Spleen (tissue), 11 donors: ENCODE measurements at regions not wholly inside any gene's neighbourhood (a gene's known extent, or its start where the extent isn't known, plus 50 kb on each side); places are given as distances from the start of the nearest gene placed in this dataset.

ENCODE experiments used
- DNase-seq: peaks from one replicate; pipeline ENCODE4 v3.0.0-alpha.2; 2020
- H3K27ac ChIP-seq, 8 donors: fragments of 200-600 bp; sonication (generic) in 7 of 8; 1 replicate in 4 of 8; 2 replicates in 4 of 8; pipeline versions ENCODE4 v1.5.0 to v1.8.0; 2016 to 2021; ENCODE audit warnings: inconsistent platforms in 4 of 8, mild to moderate bottlenecking in 4 of 8, moderate library complexity in 1 of 8
- H3K27me3 ChIP-seq, 7 donors: fragments of 200-600 bp; sonication (generic) in 6 of 7; replicated peaks in 1 of 7; 1 replicate in 4 of 7; 2 replicates in 3 of 7; pipeline versions ENCODE4 v1.5.0 to v1.8.0; 2016 to 2021; ENCODE audit warnings: inconsistent platforms in 3 of 7, mild to moderate bottlenecking in 1 of 7
- H3K36me3 ChIP-seq, 6 donors: fragments of 200-600 bp; sonication (generic) in 5 of 6; 1 replicate in 4 of 6; 2 replicates in 2 of 6; pipeline versions ENCODE4 v1.5.0 to v1.8.0; 2016 to 2021; ENCODE audit warnings: inconsistent platforms in 2 of 6
- H3K4me1 ChIP-seq, 6 donors: fragments of 200-600 bp; sonication (generic) in 5 of 6; 1 replicate in 3 of 6; 2 replicates in 3 of 6; pipeline versions ENCODE4 v1.5.0 to v1.8.0; 2016 to 2021; ENCODE audit warnings: inconsistent platforms in 3 of 6
- H3K4me3 ChIP-seq, 8 donors: fragments of 200-600 bp; sonication (generic) in 7 of 8; 1 replicate in 4 of 8; 2 replicates in 4 of 8; pipeline versions ENCODE4 v1.5.0 to v1.8.0; 2016 to 2021; ENCODE audit warnings: inconsistent platforms in 4 of 8, mild to moderate bottlenecking in 4 of 8, moderate library complexity in 2 of 8
- H3K9me3 ChIP-seq, 8 donors: fragments of 200-600 bp; sonication (generic) in 7 of 8; 1 replicate in 4 of 8; 2 replicates in 4 of 8; pipeline versions ENCODE4 v1.5.0 to v1.8.0; 2016 to 2021; ENCODE audit warnings: inconsistent platforms in 4 of 8
- CTCF ChIP-seq, 11 experiments: fragments of 200-600 bp in 7 of 11; fragments of 450-650 bp in 4 of 11; sonication (generic) in 4 of 11; IDR thresholded peaks in 8 of 11; conservative IDR thresholded peaks in 3 of 11; 1 replicate in 7 of 11; 2 replicates in 4 of 11; pipeline versions ENCODE4 v1.4.0 to v1.8.0; 2016 to 2021; ENCODE audit warnings: antibody characterized with exemption in 11 of 11, inconsistent platforms in 4 of 11, mild to moderate bottlenecking in 1 of 11
- POLR2A ChIP-seq, 3 donors: fragments of 450-650 bp; IDR thresholded peaks; one replicate each; pipeline ENCODE4 v1.5.1; 2017; ENCODE audit warnings: antibody characterized with exemption in 3 of 3, mild to moderate bottlenecking in 1 of 3
- POLR2AphosphoS5 ChIP-seq, 3 donors: sonication (generic); formaldehyde crosslinking; IDR thresholded peaks; one replicate each; pipeline ENCODE4 v1.5.1; 2017; ENCODE audit warnings: antibody characterized with exemption in 3 of 3
- WGBS, 5 donors: extraction: QIAGEN DNeasy Blood & Tissue Kit in 3 of 5; methylation state at CpG; one replicate each; pipeline versions ENCODE4 v1.1.5 to v1.1.7; 2013 to 2018; 5-methylcytosine and 5-hydroxymethylcytosine counted together
- intact Hi-C: fragments of 100-400 bp; cut with DNase I; formaldehyde crosslinking; loops from one replicate; pipeline ENCODE4 v1.15.0; 2023; ENCODE audit warnings: low total_unique reads
- donor health status: healthy with polysubstance abuse.
- donor health status: DM: no; HTN: no; CAD: no; lungs with moderate emphysema.
- donor health status: DM: no; HTN: no; CAD: no.
- donor health status: Bipolar disorder and iron deficiency.
- donor health status: healthy.
- donor health status: DM: no; HTN: no; CAD: no.
- donor health status: DM: yes; HTN: yes; CAD: no.

- 33 to 70% (median 52%) methylated on average over 1 of the region's 1 CpG for WGBS, 5 donors
- no peak for DNase-seq
- TF ChIP-seq CTCF (IDR thresholded peaks at IDR 0.05 in 8 of 11, conservative IDR thresholded peaks at IDR 0.05 in 3 of 11) (peak in 7 of 11 experiments; percentile 30 to 59 (median 36)), POLR2A (IDR thresholded peaks at IDR 0.05) (no peak)
- Histone ChIP-seq H3K4me1 (no peaks in the 10 kb centered on the region), H3K27ac (no peak overlapping the region), H3K9me3 (no peaks in the 10 kb centered on the region), H3K36me3 (no peaks in the 10 kb centered on the region), H3K4me3 (no peak overlapping the region), H3K27me3 (no peaks in the 10 kb centered on the region)
- intact Hi-C loops = no loop called here
Measured at GRCh38 chr12:46933947-46934346, 108.2 kb upstream of the SLC38A4 start.

- no peak for DNase-seq
- intact Hi-C loops = no loop called here
- TF ChIP-seq CTCF (IDR thresholded peaks at IDR 0.05 in 8 of 11, conservative IDR thresholded peaks at IDR 0.05 in 3 of 11) = no peak
- no peak for TF ChIP-seq POLR2AphosphoS5 (IDR thresholded peaks at IDR 0.05)
- no peak for TF ChIP-seq POLR2A (IDR thresholded peaks at IDR 0.05)
- no peak overlapping the region for H3K27ac ChIP-seq
- WGBS, 5 donors = 76 to 81% (median 79%) methylated on average over 10 of the region's 10 CpGs
- no peak overlapping the region for H3K4me3 ChIP-seq
- H3K36me3 ChIP-seq = no peaks in the 10 kb centered on the region
- no peaks in the 10 kb centered on the region for H3K9me3 ChIP-seq
- no peaks in the 10 kb centered on the region for H3K4me1 ChIP-seq
- H3K27me3 ChIP-seq = no peaks in the 10 kb centered on the region
Measured at GRCh38 chr12:46934374-46935111, 108.7 kb upstream of the SLC38A4 start.

- Histone ChIP-seq H3K4me1 (no peaks in the 10 kb centered on the region), H3K27me3 (no peaks in the 10 kb centered on the region), H3K4me3 (no peak overlapping the region), H3K9me3 (no peaks in the 10 kb centered on the region), H3K27ac (no peak overlapping the region), H3K36me3 (no peaks in the 10 kb centered on the region)
- WGBS, 5 donors = 73 to 84% (median 78%) methylated on average over 3 of the region's 3 CpGs
- no peak for DNase-seq
- TF ChIP-seq POLR2AphosphoS5 (IDR thresholded peaks at IDR 0.05) (no peak), CTCF (IDR thresholded peaks at IDR 0.05 in 8 of 11, conservative IDR thresholded peaks at IDR 0.05 in 3 of 11) (no peak), POLR2A (IDR thresholded peaks at IDR 0.05) (no peak)
- intact Hi-C loops = no loop called here
Measured at GRCh38 chr12:46935271-46935847, 109.6 kb upstream of the SLC38A4 start.

- H3K9me3 ChIP-seq = no peaks in the 10 kb centered on the region
- intact Hi-C loops = no loop called here
Measured at GRCh38 chr12:46936042-46936441, 110.2 kb upstream of the SLC38A4 start.

More at GRCh38 chr12:46936042-46936441, 110.2 kb upstream of the SLC38A4 start:
- Histone ChIP-seq H3K4me1 (no peaks in the 10 kb centered on the region), H3K27me3 (no peaks in the 10 kb centered on the region), H3K27ac (no peak overlapping the region), H3K36me3 (no peaks in the 10 kb centered on the region), H3K4me3 (no peak overlapping the region)
- WGBS, 5 donors = 40 to 87% (median 57%) methylated on average over 2 of the region's 2 CpGs
- DNase-seq = no peak
- no peak for TF ChIP-seq POLR2AphosphoS5 (IDR thresholded peaks at IDR 0.05)
- TF ChIP-seq CTCF (IDR thresholded peaks at IDR 0.05 in 8 of 11, conservative IDR thresholded peaks at IDR 0.05 in 3 of 11) = no peak
- no peak for TF ChIP-seq POLR2A (IDR thresholded peaks at IDR 0.05)
